ENCODE measurements at regions not wholly inside any gene's neighbourhood (a gene's known extent, or its start where the extent isn't known, plus 50 kb on each side); places are given as distances from the start of the nearest gene placed in this dataset.

- in situ Hi-C loops (cut with HindIII; ENCODE audit: low pct_unique_long_range_greater_than_20kb, low sequenced_read_pairs): no loop called here
- no peak for DNase-seq (ENCODE audit: low read depth, low spot score)
Observed at GRCh38 chr21:16058896-16059295, 329.1 kb downstream of the USP25 start.

GRCh38 chr21:16059981-16060380, 330.2 kb downstream of the USP25 start:
- in situ Hi-C loops (cut with HindIII; ENCODE audit: low pct_unique_long_range_greater_than_20kb, low sequenced_read_pairs): no loop called here
- no peak for DNase-seq (ENCODE audit: low read depth, low spot score)

GRCh38 chr21:16061194-16061593, 331.4 kb downstream of the USP25 start:
- in situ Hi-C loops (cut with HindIII; ENCODE audit: low pct_unique_long_range_greater_than_20kb, low sequenced_read_pairs): no loop called here
- DNase-seq (ENCODE audit: low read depth, low spot score): no peak

GRCh38 chr21:16069178-16070112, 339.7 kb downstream of the USP25 start:
- in situ Hi-C loops (cut with HindIII; ENCODE audit: low pct_unique_long_range_greater_than_20kb, low sequenced_read_pairs): no loop called here
- DNase-seq (ENCODE audit: low read depth, low spot score): no peak

GRCh38 chr21:16070207-16070651, 340.4 kb downstream of the USP25 start:
- in situ Hi-C loops (cut with HindIII; ENCODE audit: low pct_unique_long_range_greater_than_20kb, low sequenced_read_pairs): no loop called here
- no peak for DNase-seq (ENCODE audit: low read depth, low spot score)

- in situ Hi-C loops (cut with HindIII; ENCODE audit: low pct_unique_long_range_greater_than_20kb, low sequenced_read_pairs): no loop called here
- no peak for DNase-seq (ENCODE audit: low read depth, low spot score)
Observed at GRCh38 chr21:16071092-16071491, 341.3 kb downstream of the USP25 start.

GRCh38 chr21:16071761-16072160, 342.0 kb downstream of the USP25 start:
- in situ Hi-C loops (cut with HindIII; ENCODE audit: low pct_unique_long_range_greater_than_20kb, low sequenced_read_pairs): no loop called here
- no peak for DNase-seq (ENCODE audit: low read depth, low spot score)

- DNase-seq (ENCODE audit: low read depth, low spot score): no peak
- in situ Hi-C loops (cut with HindIII; ENCODE audit: low pct_unique_long_range_greater_than_20kb, low sequenced_read_pairs): no loop called here
Observed at GRCh38 chr21:16072221-16072620, 342.4 kb downstream of the USP25 start.

GRCh38 chr21:16072737-16073136, 343.0 kb downstream of the USP25 start:
- no peak for DNase-seq (ENCODE audit: low read depth, low spot score)
- in situ Hi-C loops (cut with HindIII; ENCODE audit: low pct_unique_long_range_greater_than_20kb, low sequenced_read_pairs): no loop called here

GRCh38 chr21:16073586-16073985, 343.8 kb downstream of the USP25 start:
- no peak for DNase-seq (ENCODE audit: low read depth, low spot score)
- in situ Hi-C loops (cut with HindIII; ENCODE audit: low pct_unique_long_range_greater_than_20kb, low sequenced_read_pairs): no loop called here

- in situ Hi-C loops (cut with HindIII; ENCODE audit: low pct_unique_long_range_greater_than_20kb, low sequenced_read_pairs): no loop called here
- DNase-seq (ENCODE audit: low read depth, low spot score): no peak
Observed at GRCh38 chr21:16074950-16075489, 345.2 kb downstream of the USP25 start.

- in situ Hi-C loops (cut with HindIII; ENCODE audit: low pct_unique_long_range_greater_than_20kb, low sequenced_read_pairs): no loop called here
- no peak for DNase-seq (ENCODE audit: low read depth, low spot score)
Observed at GRCh38 chr21:16075649-16076282, 346.0 kb downstream of the USP25 start.

GRCh38 chr21:16076465-16076864, 346.7 kb downstream of the USP25 start:
- no peak for DNase-seq (ENCODE audit: low read depth, low spot score)
- in situ Hi-C loops (cut with HindIII; ENCODE audit: low pct_unique_long_range_greater_than_20kb, low sequenced_read_pairs): no loop called here

- no peak for DNase-seq (ENCODE audit: low read depth, low spot score)
- in situ Hi-C loops (cut with HindIII; ENCODE audit: low pct_unique_long_range_greater_than_20kb, low sequenced_read_pairs): no loop called here
Observed at GRCh38 chr21:16078382-16078781, 348.6 kb downstream of the USP25 start.

GRCh38 chr21:16079830-16080229, 350.0 kb downstream of the USP25 start:
- in situ Hi-C loops (cut with HindIII; ENCODE audit: low pct_unique_long_range_greater_than_20kb, low sequenced_read_pairs): no loop called here
- DNase-seq (ENCODE audit: low read depth, low spot score): no peak

GRCh38 chr21:16081304-16081703, 351.5 kb downstream of the USP25 start:
- no peak for DNase-seq (ENCODE audit: low read depth, low spot score)
- in situ Hi-C loops (cut with HindIII; ENCODE audit: low pct_unique_long_range_greater_than_20kb, low sequenced_read_pairs): no loop called here

- in situ Hi-C loops (cut with HindIII; ENCODE audit: low pct_unique_long_range_greater_than_20kb, low sequenced_read_pairs): no loop called here
- peak; percentile 48 for DNase-seq (ENCODE audit: low read depth, low spot score)
Observed at GRCh38 chr21:16082038-16082816, 352.4 kb downstream of the USP25 start.

- DNase-seq (ENCODE audit: low read depth, low spot score): peak; percentile 79
- in situ Hi-C loops (cut with HindIII; ENCODE audit: low pct_unique_long_range_greater_than_20kb, low sequenced_read_pairs): no loop called here
Observed at GRCh38 chr21:16084776-16085364, 355.1 kb downstream of the USP25 start.

All from SK-MEL-5 (cell line).